Progenitor cell of endocrine pancreas (in vitro differentiated cells): ENCODE measurements at regions not wholly inside any gene's neighbourhood (a gene's known extent, or its start where the extent isn't known, plus 50 kb on each side); places are given as distances from the start of the nearest gene placed in this dataset.
"Not testable (repeated sequence)": the region's sequence is repeated elsewhere in the genome, so short reads cannot be mapped to it uniquely, and the experiment has no call there.

ENCODE experiments used
- DNase-seq: peaks from one replicate; pipeline ENCODE4 v3.0.0; 2021; ENCODE audit warnings: low spot score; ENCODE audit not compliant: unreplicated experiment
- H3K27ac Mint-ChIP-seq: 2 replicates; pipeline ENCODE4 v1.8.0; 2021; ENCODE audit warnings: mild to moderate bottlenecking, moderate library complexity, mixed read lengths
- H3K27me3 Mint-ChIP-seq: 2 replicates; pipeline ENCODE4 v1.8.0; 2021; ENCODE audit warnings: mixed read lengths
- H3K36me3 Mint-ChIP-seq: 2 replicates; pipeline ENCODE4 v1.8.0; 2022; ENCODE audit warnings: mixed read lengths; ENCODE audit not compliant: insufficient read depth
- H3K4me1 Mint-ChIP-seq: 2 replicates; pipeline ENCODE4 v1.8.0; 2021; ENCODE audit warnings: low read depth, mixed read lengths
- H3K4me3 Mint-ChIP-seq: 2 replicates; pipeline ENCODE4 v1.8.0; 2021; ENCODE audit warnings: low read depth, mild to moderate bottlenecking, moderate library complexity, mixed read lengths
- H3K9me3 Mint-ChIP-seq: 2 replicates; pipeline ENCODE4 v1.8.0; 2021; ENCODE audit warnings: low read depth, mixed read lengths
- CTCF ChIP-seq: fragments of 200-600 bp; sonication (generic); IDR thresholded peaks from one replicate; pipeline ENCODE4 v1.5.0; 2021; ENCODE audit warnings: antibody characterized with exemption, mild to moderate bottlenecking; ENCODE audit not compliant: unreplicated experiment

- H3K27me3 Mint-ChIP-seq = peaks cover 7% of the 10 kb centered on the region
- DNase-seq = no peak
Observed at GRCh38 chr16:25366078-25366477, 108.4 kb upstream of the ZKSCAN2 start.

GRCh38 chr16:25359516-25359915 lies 101.9 kb upstream of the ZKSCAN2 start:
- H3K4me3 Mint-ChIP-seq, H3K4me1 Mint-ChIP-seq, DNase-seq, H3K27me3 Mint-ChIP-seq, H3K27ac Mint-ChIP-seq, H3K9me3 Mint-ChIP-seq, H3K36me3 Mint-ChIP-seq: not testable (repeated sequence)

More at GRCh38 chr16:25366078-25366477, 108.4 kb upstream of the ZKSCAN2 start:
- TF ChIP-seq CTCF = peak; percentile 11
- Mint-ChIP-seq H3K27ac (no peak overlapping the region), H3K36me3 (no peaks in the 10 kb centered on the region), H3K4me1 (peaks cover 1% of the 10 kb centered on the region), H3K4me3 (no peak overlapping the region), H3K9me3 (no peaks in the 10 kb centered on the region)

DNA sequence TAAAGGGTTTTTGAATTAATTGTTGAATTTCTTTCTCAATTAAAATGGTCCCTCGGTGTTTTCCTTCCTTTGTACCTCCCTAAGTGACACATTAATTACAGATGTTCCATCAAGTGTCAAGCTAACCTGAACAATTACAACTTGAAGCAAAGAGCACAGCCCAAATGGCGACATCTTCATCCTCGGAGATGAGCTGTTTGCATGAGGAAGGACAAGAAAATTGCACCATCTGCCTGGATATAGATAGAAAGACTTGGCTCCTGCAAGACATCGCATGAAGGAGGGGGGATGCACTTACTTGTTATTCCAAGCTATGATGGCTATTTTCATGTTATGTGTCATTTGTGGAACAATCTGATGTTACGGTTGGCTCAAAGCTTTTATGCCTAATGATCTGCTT lies 86.4 kb upstream of the ZKSCAN2 start:
- no peak for DNase-seq
- Mint-ChIP-seq H3K36me3 (no peaks in the 10 kb centered on the region), H3K9me3 (peaks cover 7% of the 10 kb centered on the region), H3K27ac (no peak overlapping the region), H3K4me1 (no peaks in the 10 kb centered on the region), H3K4me3 (no peak overlapping the region), H3K27me3 (peaks cover 11% of the 10 kb centered on the region)
- TF ChIP-seq CTCF = no peak

DNA sequence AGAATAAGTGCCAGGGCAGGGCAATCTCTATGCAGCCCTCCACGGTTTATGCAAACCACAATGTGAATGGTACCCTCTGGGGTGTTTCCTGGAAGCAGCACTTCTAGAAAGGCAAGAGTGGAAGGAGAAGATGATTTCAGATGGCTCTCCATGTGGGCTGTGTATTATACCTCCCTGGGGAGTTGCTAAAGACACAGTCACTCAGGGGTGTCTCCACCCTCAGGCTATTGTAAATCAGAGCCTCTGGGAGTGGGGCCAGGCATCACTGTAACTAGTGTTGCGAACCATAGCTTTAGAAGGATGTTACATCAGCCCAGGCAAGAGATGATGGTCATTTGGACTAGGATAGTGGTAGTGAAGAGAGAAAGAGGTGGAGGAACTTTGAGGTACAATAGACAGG lies 83.3 kb upstream of the ZKSCAN2 start:
- Mint-ChIP-seq H3K27me3 (peaks cover 6% of the 10 kb centered on the region), H3K4me1 (no peaks in the 10 kb centered on the region), H3K27ac (no peak overlapping the region), H3K36me3 (no peaks in the 10 kb centered on the region), H3K9me3 (peaks cover 2% of the 10 kb centered on the region), H3K4me3 (no peak overlapping the region)
- no peak for DNase-seq
- TF ChIP-seq CTCF = no peak

DNA sequence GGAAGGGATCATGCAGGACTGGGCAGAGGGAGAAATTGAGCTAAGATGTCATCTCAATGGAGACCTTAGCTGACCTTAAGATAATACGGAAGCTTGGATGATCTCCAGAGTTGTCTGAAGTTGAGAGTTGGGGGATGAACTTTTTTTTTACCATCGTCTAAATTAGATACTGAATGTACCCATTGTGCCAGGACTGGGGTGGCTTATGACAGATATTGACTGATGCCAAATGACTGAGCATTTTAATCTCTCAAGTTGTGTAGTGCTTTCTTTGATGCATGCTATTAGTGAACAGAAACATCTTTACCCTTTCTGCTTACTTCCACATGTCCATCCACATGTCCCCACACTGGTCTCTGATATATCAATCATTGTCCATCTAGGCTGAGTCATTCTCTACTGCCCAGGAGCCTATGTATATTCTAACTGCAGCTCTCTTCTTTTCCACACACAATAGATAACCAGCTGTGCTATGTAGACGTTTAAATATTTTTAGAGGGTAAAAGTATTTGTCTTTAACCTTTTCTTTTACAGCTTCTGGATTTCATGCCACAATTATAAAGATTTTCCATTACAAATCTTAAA lies 60.2 kb upstream of the ZKSCAN2 start:
- H3K4me3 Mint-ChIP-seq = no peak overlapping the region
- peaks cover 8% of the 10 kb centered on the region for H3K27me3 Mint-ChIP-seq
- H3K36me3 Mint-ChIP-seq = peaks cover 8% of the 10 kb centered on the region
- H3K4me1 Mint-ChIP-seq = no peaks in the 10 kb centered on the region
- H3K9me3 Mint-ChIP-seq = peaks cover 21% of the 10 kb centered on the region
- no peak for TF ChIP-seq CTCF
- no peak overlapping the region for H3K27ac Mint-ChIP-seq
- DNase-seq = no peak

- H3K9me3 Mint-ChIP-seq = peaks cover 30% of the 10 kb centered on the region
- H3K27me3 Mint-ChIP-seq = no peaks in the 10 kb centered on the region
- H3K4me1 Mint-ChIP-seq = no peaks in the 10 kb centered on the region
- no peak overlapping the region for H3K4me3 Mint-ChIP-seq
- H3K36me3 Mint-ChIP-seq = peaks cover 21% of the 10 kb centered on the region
- DNase-seq = no peak
- no peak overlapping the region for H3K27ac Mint-ChIP-seq
- no peak for TF ChIP-seq CTCF
Observed at GRCh38 chr16:25311950-25312349, 54.3 kb upstream of the ZKSCAN2 start.
